Gastroesophageal sphincter (tissue), 3 donors: ENCODE measurements at regions not wholly inside any gene's neighbourhood (a gene's known extent, or its start where the extent isn't known, plus 50 kb on each side); places are given as distances from the start of the nearest gene placed in this dataset.

Source experiments
- CTCF ChIP-seq, 4 experiments: fragments of 200-600 bp in 2 of 4; fragments of 450-650 bp in 2 of 4; sonication (generic) in 1 of 4; IDR thresholded peaks; one replicate each; pipeline ENCODE4 v1.5.1; 2017 to 2019; ENCODE audit warnings: antibody characterized with exemption in 4 of 4, mild to moderate bottlenecking in 2 of 4, moderate library complexity in 2 of 4
- POLR2A ChIP-seq, 2 donors: fragments of 450-650 bp; IDR thresholded peaks; one replicate each; pipeline ENCODE4 v1.6.1; 2017; ENCODE audit warnings: antibody characterized with exemption in 2 of 2, mild to moderate bottlenecking in 2 of 2, moderate library complexity in 1 of 2

- TF ChIP-seq POLR2A (IDR thresholded peaks at IDR 0.05), result no peak
- no peak for TF ChIP-seq CTCF (IDR thresholded peaks at IDR 0.05)
Measured at GRCh38 chr3:18111796-18112232, 313.3 kb downstream of the SATB1 start.
